BLaER1 treated with 17β-estradiol and CSF1 and Interleukin-3, amounts not matched to agents 10 nM and 100 nM (cell line): ENCODE measurements at regions not wholly inside any gene's neighbourhood (a gene's known extent, or its start where the extent isn't known, plus 50 kb on each side); places are given as distances from the start of the nearest gene placed in this dataset.

Experiments used
- H3K27ac ChIP-seq, 11 experiments: shearing (Covaris generic); formaldehyde crosslinking; 2 replicates each; pipeline ENCODE4 v1.8.1; 2022
- H3K27me3 ChIP-seq, 11 experiments: shearing (Covaris generic); formaldehyde crosslinking; 2 replicates each; pipeline ENCODE4 v1.8.1; 2022
- H3K36me3 ChIP-seq, 11 experiments: shearing (Covaris generic); formaldehyde crosslinking; 2 replicates each; pipeline ENCODE4 v1.8.1; 2022
- H3K4me1 ChIP-seq, 10 experiments: shearing (Covaris generic); formaldehyde crosslinking; 2 replicates each; pipeline ENCODE4 v1.8.1; 2022
- H3K4me2 ChIP-seq, 11 experiments: shearing (Covaris generic); formaldehyde crosslinking; 2 replicates each; pipeline ENCODE4 v1.8.1; 2022
- H3K4me3 ChIP-seq, 10 experiments: shearing (Covaris generic); formaldehyde crosslinking; 2 replicates each; pipeline ENCODE4 v1.8.1; 2022
- H3K9ac ChIP-seq, 11 experiments: shearing (Covaris generic); formaldehyde crosslinking; 2 replicates each; pipeline ENCODE4 v1.8.1; 2022
- H3K9me3 ChIP-seq, 11 experiments: shearing (Covaris generic); formaldehyde crosslinking; replicated peaks in 1 of 11; 2 replicates each; pipeline ENCODE4 v1.8.1; 2022
- H4K20me1 ChIP-seq, 11 experiments: shearing (Covaris generic); formaldehyde crosslinking; 2 replicates each; pipeline ENCODE4 v1.8.1; 2022
- Cebpa-rat ChIP-seq, 11 experiments: shearing (Covaris generic); IDR thresholded peaks; 2 replicates each; pipeline ENCODE4 v1.8.1; 2022

DNA sequence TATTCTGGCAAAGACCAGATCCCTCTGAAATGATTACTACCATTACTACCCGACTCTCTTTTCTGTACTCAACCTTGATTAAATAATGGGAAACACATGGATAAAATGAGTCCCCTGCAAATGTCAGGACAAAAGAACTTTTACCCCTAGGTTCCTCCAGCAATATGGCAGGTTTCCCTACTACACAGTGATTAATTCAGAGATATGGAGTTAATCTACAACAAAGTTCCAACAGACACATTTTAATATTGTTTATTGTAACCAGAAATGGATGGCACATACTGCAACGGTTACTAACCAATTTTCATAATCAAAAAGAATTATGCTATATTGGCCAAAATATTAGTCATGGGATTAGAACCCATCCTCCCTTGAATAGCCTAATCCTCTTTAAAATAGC lies 294.8 kb downstream of the ATPSCKMT start:
- peak overlapping the region in 3 of 11 experiments; percentile 35 to 59 (median 48); a peak in 5 of 22 replicates for H3K4me2 ChIP-seq
- peaks cover 0 to 14% (median 6%) of the 10 kb centered on the region in 11 experiments; a peak in 12 of 22 replicates for H3K9me3 ChIP-seq
- TF ChIP-seq Cebpa-rat (IDR thresholded peaks at IDR 0.05): no peak
- no peak overlapping the region for H3K4me3 ChIP-seq
- no peak overlapping the region for H3K9ac ChIP-seq
- peaks cover 0 to 52% (median 28%) of the 10 kb centered on the region in 10 experiments; a peak in 12 of 20 replicates for H3K4me1 ChIP-seq
- H3K27me3 ChIP-seq: no peaks in the 10 kb centered on the region
- no peaks in the 10 kb centered on the region for H4K20me1 ChIP-seq
- no peaks in the 10 kb centered on the region for H3K36me3 ChIP-seq
- no peak overlapping the region for H3K27ac ChIP-seq

DNA sequence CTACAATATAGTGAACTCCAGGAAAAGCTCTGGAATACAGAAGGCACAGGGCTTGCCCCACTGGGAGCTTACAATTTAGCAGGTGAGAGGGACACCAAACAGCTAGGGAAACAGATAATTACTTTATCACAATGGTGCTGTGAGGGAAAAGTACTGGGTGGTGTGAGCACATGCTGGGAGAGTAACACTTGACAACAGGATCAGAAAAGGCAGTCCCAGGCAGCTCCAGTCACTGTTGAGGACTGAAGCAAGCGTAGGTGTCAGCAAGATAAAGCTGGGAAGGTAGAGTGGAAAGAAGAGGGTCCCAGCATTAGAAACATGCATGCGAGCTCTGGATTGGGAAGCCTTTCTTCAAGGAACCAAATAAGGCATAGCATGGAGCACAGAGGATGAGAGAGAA lies 296.0 kb downstream of the ATPSCKMT start:
- no peaks in the 10 kb centered on the region for H4K20me1 ChIP-seq
- no peak overlapping the region for H3K27ac ChIP-seq
- peak overlapping the region in 6 of 11 experiments; percentile 35 to 59 (median 40); a peak in 12 of 22 replicates for H3K4me2 ChIP-seq
- peaks cover 0 to 18% (median 6%) of the 10 kb centered on the region in 11 experiments; a peak in 10 of 22 replicates for H3K9me3 ChIP-seq
- no peaks in the 10 kb centered on the region for H3K36me3 ChIP-seq
- H3K9ac ChIP-seq: no peak overlapping the region
- H3K27me3 ChIP-seq: no peaks in the 10 kb centered on the region
- peaks cover 2 to 55% (median 33%) of the 10 kb centered on the region in 10 experiments; a peak in 17 of 20 replicates for H3K4me1 ChIP-seq
- no peak overlapping the region for H3K4me3 ChIP-seq
- no peak for TF ChIP-seq Cebpa-rat (IDR thresholded peaks at IDR 0.05)

DNA sequence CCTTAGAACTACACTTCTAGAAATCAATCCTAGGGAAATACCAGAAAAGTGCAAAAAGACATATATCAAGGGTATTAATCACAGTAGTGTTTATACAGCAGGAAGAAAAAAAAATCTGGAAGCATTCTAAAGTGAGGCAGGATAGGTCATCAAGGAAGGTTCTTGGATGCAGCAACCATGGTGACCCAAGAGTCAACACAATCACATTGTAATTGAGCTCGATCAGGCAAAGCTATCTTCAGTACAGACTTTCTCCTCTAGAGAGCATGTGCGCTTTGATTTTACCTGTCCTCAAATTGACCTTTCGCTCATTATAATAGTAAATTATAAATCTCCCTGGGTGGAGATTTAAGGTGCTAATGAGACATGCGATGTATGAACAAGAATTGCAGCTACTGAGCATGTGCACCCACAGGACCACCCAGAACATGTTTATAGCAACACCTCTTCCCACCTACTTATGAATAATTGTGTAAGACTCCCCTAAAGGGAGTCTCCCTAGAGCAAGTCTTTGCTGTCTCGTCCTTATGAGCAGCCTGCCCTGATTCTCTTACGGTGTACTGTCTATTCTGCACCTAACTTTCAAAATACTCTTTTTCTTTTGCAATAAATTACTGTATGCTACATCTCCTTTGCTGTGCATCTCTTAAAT lies 297.7 kb downstream of the ATPSCKMT start:
- H3K36me3 ChIP-seq: no peaks in the 10 kb centered on the region
- H3K27ac ChIP-seq: no peak overlapping the region
- H4K20me1 ChIP-seq: no peaks in the 10 kb centered on the region
- H3K4me1 ChIP-seq: peaks cover 19 to 55% (median 38%) of the 10 kb centered on the region in 10 experiments
- H3K9me3 ChIP-seq: peaks cover 0 to 13% (median 6%) of the 10 kb centered on the region in 11 experiments; a peak in 10 of 22 replicates
- H3K9ac ChIP-seq: no peak overlapping the region
- H3K4me3 ChIP-seq: no peak overlapping the region
- TF ChIP-seq Cebpa-rat (IDR thresholded peaks at IDR 0.05): no peak
- no peak overlapping the region for H3K4me2 ChIP-seq
- H3K27me3 ChIP-seq: no peaks in the 10 kb centered on the region

DNA sequence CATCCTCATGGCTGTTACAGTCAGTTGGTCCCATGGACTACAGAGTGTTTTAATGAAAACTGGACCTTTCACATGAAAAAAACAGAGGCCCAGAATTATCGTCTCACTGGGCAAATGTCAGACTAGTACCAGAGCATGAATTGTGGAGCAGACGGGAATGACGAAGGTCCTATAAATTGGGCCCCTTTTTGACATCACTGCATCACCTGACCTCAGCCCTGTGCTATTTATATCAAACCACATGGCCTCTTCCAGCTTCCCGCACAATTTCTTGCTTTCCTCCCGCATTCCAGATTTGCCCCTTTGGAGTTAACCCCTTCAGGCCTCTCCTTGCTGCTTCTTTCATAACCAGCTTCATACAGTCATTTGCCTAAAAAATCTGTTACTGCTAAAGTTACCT lies 301.7 kb downstream of the ATPSCKMT start:
- Histone ChIP-seq H3K4me3 (peak overlapping the region in 2 of 10 experiments; percentile 2 to 31; a peak in 3 of 20 replicates), H3K4me2 (peak overlapping the region; percentile 33 to 86 (median 80)), H3K36me3 (no peaks in the 10 kb centered on the region), H3K9ac (peak overlapping the region in 4 of 11 experiments; percentile 1 to 50 (median 8); a peak in 4 of 22 replicates), H3K9me3 (peaks cover 0 to 13% (median 6%) of the 10 kb centered on the region in 11 experiments; a peak in 10 of 22 replicates), H3K27ac (peak overlapping the region in 6 of 11 experiments; percentile 24 to 55 (median 41); a peak in 11 of 22 replicates), H3K27me3 (no peaks in the 10 kb centered on the region), H3K4me1 (peaks cover 24 to 69% (median 61%) of the 10 kb centered on the region in 10 experiments), H4K20me1 (no peaks in the 10 kb centered on the region)
- no peak for TF ChIP-seq Cebpa-rat (IDR thresholded peaks at IDR 0.05)

DNA sequence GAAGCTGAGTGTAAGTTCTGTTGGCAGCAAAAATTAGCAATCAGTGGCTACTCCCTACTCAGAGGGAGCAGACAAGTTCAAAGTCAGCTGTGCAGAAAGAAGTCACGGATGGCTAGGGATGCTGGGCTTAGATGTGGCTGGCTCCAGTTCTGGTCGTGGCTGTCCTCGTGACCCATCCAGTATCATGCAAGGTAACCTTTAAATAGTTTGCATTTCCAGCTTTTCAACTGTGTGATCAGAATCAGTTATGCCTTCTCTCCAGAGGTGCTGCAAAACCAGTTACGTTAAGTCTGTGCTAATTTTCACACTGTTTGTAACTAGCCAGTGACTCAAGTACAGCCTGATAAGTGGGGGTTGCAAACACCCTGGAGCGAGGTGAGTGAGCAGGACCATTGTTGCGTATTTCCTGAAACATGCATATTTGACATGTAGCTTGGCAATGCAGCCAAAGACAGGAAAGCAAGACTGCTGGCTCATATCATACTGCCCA lies 302.4 kb downstream of the ATPSCKMT start:
- peak overlapping the region in 6 of 11 experiments; percentile 24 to 55 (median 41); a peak in 9 of 22 replicates for H3K27ac ChIP-seq
- H3K9me3 ChIP-seq: peaks cover 0 to 13% (median 6%) of the 10 kb centered on the region in 11 experiments; a peak in 10 of 22 replicates
- peak overlapping the region in 2 of 10 experiments; percentile 3 to 31; a peak in 3 of 20 replicates for H3K4me3 ChIP-seq
- H3K4me2 ChIP-seq: peak overlapping the region; percentile 33 to 86 (median 80)
- H4K20me1 ChIP-seq: no peaks in the 10 kb centered on the region
- H3K36me3 ChIP-seq: no peaks in the 10 kb centered on the region
- peaks cover 24 to 69% (median 61%) of the 10 kb centered on the region in 10 experiments for H3K4me1 ChIP-seq
- no peaks in the 10 kb centered on the region for H3K27me3 ChIP-seq
- H3K9ac ChIP-seq: peak overlapping the region in 4 of 11 experiments; percentile 1 to 60 (median 8); a peak in 4 of 22 replicates
- peak in 4 of 11 experiments; percentile 28 to 87 (median 52); a peak in 6 of 22 replicates for TF ChIP-seq Cebpa-rat (IDR thresholded peaks at IDR 0.05)

DNA sequence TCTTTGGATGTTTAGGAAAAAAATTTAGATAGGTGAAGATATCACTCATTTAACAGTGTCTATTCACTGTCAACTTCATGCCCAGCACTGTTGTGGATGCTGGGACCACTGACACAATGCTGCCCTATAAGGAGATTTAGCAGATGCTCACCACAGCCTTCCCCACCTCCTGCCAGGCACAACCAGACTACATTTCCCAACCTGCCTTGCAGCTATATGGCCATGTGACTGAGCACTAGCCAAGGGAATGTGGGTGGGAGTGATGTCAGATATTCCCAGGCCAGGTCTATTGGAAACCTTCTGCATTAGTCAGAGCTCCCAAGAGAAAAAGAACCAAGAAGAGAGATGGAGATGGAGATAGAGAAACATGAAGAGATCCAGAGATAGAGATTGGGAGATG lies 302.6 kb upstream of the TAS2R1 start:
- no peaks in the 10 kb centered on the region for H4K20me1 ChIP-seq
- H3K27ac ChIP-seq: no peak overlapping the region
- no peaks in the 10 kb centered on the region for H3K27me3 ChIP-seq
- no peak overlapping the region for H3K9ac ChIP-seq
- H3K4me3 ChIP-seq: no peak overlapping the region
- no peak for TF ChIP-seq Cebpa-rat (IDR thresholded peaks at IDR 0.05)
- peaks cover 0 to 34% (median 6%) of the 10 kb centered on the region in 10 experiments; a peak in 13 of 20 replicates for H3K4me1 ChIP-seq
- no peak overlapping the region for H3K4me2 ChIP-seq
- H3K9me3 ChIP-seq: peaks cover 41 to 55% (median 46%) of the 10 kb centered on the region in 11 experiments
- H3K36me3 ChIP-seq: peaks cover 0 to 5% (median 0%) of the 10 kb centered on the region in 11 experiments; a peak in 1 of 22 replicates

DNA sequence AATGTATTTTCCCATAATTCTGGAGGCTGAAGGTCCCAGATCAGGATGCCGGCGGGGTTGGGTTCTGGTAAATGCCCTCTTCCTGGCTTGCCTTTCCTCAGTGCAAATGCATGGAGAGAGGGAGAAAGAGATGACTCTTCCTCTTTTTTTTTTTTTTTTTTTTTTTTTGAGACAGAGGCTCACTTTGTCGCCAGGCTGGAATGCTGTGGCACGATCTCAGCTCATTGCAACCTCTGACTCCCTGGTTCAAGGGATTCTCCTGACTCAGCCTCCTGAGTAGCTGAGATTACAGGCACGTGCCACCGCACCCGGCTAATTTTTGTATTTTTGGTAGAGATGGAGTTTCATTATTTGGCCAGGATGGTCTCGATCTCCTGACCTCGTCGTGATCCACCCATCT lies 300.0 kb upstream of the TAS2R1 start:
- Histone ChIP-seq H4K20me1 (no peaks in the 10 kb centered on the region), H3K9ac (no peak overlapping the region), H3K27me3 (no peaks in the 10 kb centered on the region), H3K4me3 (no peak overlapping the region), H3K27ac (no peak overlapping the region), H3K4me2 (no peak overlapping the region), H3K9me3 (peaks cover 22 to 33% (median 25%) of the 10 kb centered on the region in 11 experiments), H3K36me3 (peaks cover 0 to 5% (median 0%) of the 10 kb centered on the region in 11 experiments; a peak in 1 of 22 replicates), H3K4me1 (peaks cover under 1 to 30% (median 13%) of the 10 kb centered on the region in 10 experiments; a peak in 15 of 20 replicates)
- TF ChIP-seq Cebpa-rat (IDR thresholded peaks at IDR 0.05): no peak

DNA sequence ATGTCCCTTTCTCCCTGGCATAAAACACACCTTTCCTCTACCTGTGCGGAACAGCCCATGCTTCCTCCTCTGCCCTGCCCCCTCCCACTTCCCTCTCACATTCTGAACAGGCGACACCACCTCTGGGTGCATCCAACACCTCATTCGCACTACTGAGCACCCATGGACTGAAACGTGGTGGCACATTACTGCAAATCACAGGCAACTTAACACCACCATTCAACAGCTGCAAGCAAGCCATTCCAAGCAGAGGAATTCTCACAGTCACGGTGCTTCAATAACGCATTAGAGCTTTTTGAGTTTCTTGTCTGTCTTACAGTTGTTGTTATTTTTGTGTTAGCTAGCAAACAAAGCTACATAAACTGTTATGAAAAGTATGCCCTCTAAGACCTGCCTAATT lies 298.2 kb upstream of the TAS2R1 start:
- Histone ChIP-seq H3K36me3 (no peaks in the 10 kb centered on the region; a peak in 1 of 22 replicates), H3K4me3 (no peak overlapping the region), H3K27ac (no peak overlapping the region), H3K4me2 (peak overlapping the region in 9 of 11 experiments; percentile 5 to 66 (median 43); a peak in 14 of 22 replicates), H4K20me1 (no peaks in the 10 kb centered on the region), H3K9ac (no peak overlapping the region), H3K27me3 (no peaks in the 10 kb centered on the region), H3K4me1 (peaks cover 11 to 28% (median 19%) of the 10 kb centered on the region in 10 experiments; a peak in 18 of 20 replicates), H3K9me3 (peaks cover 10 to 34% (median 23%) of the 10 kb centered on the region in 11 experiments)
- TF ChIP-seq Cebpa-rat (IDR thresholded peaks at IDR 0.05): no peak

DNA sequence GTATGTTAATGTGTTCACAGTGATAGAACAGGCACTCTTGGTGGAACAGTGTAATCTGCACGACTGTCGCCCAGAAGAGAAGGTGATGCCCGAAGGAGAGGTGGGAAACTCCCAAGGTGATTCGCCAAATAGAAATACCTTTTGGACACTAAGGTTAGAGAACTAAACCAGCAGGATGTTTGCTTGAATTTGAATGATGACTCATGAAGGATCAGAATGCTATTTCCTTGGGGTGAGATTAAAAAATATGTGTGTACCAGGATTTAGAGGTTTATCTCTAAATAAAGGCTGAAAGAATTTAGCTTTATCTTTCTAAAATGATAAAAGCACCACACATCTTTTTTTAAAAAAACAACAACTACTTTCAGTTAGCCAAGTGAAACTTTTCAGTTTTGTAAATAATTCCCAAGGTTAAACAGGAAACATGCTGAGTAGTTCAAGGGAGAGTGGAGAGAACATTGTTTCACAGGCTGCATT lies 297.4 kb upstream of the TAS2R1 start:
- no peaks in the 10 kb centered on the region for H3K27me3 ChIP-seq
- no peak overlapping the region for H3K27ac ChIP-seq
- peak overlapping the region in 9 of 11 experiments; percentile 5 to 66 (median 43); a peak in 16 of 22 replicates for H3K4me2 ChIP-seq
- H3K4me1 ChIP-seq: peaks cover 11 to 28% (median 19%) of the 10 kb centered on the region in 10 experiments; a peak in 18 of 20 replicates
- H3K4me3 ChIP-seq: no peak overlapping the region
- no peaks in the 10 kb centered on the region for H3K36me3 ChIP-seq
- H4K20me1 ChIP-seq: no peaks in the 10 kb centered on the region
- peaks cover 11 to 34% (median 24%) of the 10 kb centered on the region in 11 experiments for H3K9me3 ChIP-seq
- TF ChIP-seq Cebpa-rat (IDR thresholded peaks at IDR 0.05): no peak
- no peak overlapping the region for H3K9ac ChIP-seq
